Esophagus muscularis mucosa (tissue), 3 donors: ENCODE measurements at regions not wholly inside any gene's neighbourhood (a gene's known extent, or its start where the extent isn't known, plus 50 kb on each side); places are given as distances from the start of the nearest gene placed in this dataset.

Experiments used
- CTCF ChIP-seq, 3 experiments: fragments of 200-600 bp in 2 of 3; fragments of 450-650 bp in 1 of 3; sonication (generic) in 2 of 3; IDR thresholded peaks; one replicate each; pipeline ENCODE4 v1.5.1; 2017 to 2019; ENCODE audit warnings: antibody characterized with exemption in 3 of 3, mild to moderate bottlenecking in 2 of 3, moderate library complexity in 1 of 3
- POLR2A ChIP-seq: fragments of 450-650 bp; IDR thresholded peaks from one replicate; pipeline ENCODE4 v1.6.1; 2017; ENCODE audit warnings: antibody characterized with exemption, moderate library complexity, mild to moderate bottlenecking, low read depth

GRCh38 chr6:147776631-147777213 lies 268.2 kb downstream of the SAMD5 start:
- TF ChIP-seq POLR2A, result no peak
- TF ChIP-seq CTCF (IDR thresholded peaks at IDR 0.05), result no peak
